EH (cell line): ENCODE measurements at regions not wholly inside any gene's neighbourhood (a gene's known extent, or its start where the extent isn't known, plus 50 kb on each side); places are given as distances from the start of the nearest gene placed in this dataset.
"Not testable (repeated sequence)": the region's sequence is repeated elsewhere in the genome, so short reads cannot be mapped to it uniquely, and the experiment has no call there.

ENCODE experiments used
- DNase-seq: peaks from one replicate; pipeline ENCODE4 v3.0.0-alpha.2; 2015; ENCODE audit warnings: low read depth

GRCh38 chr9:13941714-13942113, 372.2 kb downstream of the NFIB start:
- DNase-seq, result peak; percentile 80

- DNase-seq, result no peak
Measured at GRCh38 chr9:13939701-13940490, 374.0 kb downstream of the NFIB start.

- DNase-seq, result peak; percentile 77
Measured at GRCh38 chr9:13939134-13939533, 374.8 kb downstream of the NFIB start.

GRCh38 chr9:13934416-13934815, 379.5 kb downstream of the NFIB start:
- no peak for DNase-seq

- DNase-seq, result no peak
Measured at GRCh38 chr9:13933268-13933656, 380.7 kb downstream of the NFIB start.

- no peak for DNase-seq
Measured at GRCh38 chr9:13932528-13933267, 381.2 kb downstream of the NFIB start.

- DNase-seq, result no peak
Measured at GRCh38 chr9:13929013-13929412, 384.9 kb downstream of the NFIB start.

GRCh38 chr9:13923381-13923780, 390.6 kb downstream of the NFIB start:
- DNase-seq, result no peak

- no peak for DNase-seq
Measured at GRCh38 chr9:13920557-13920956, 393.4 kb downstream of the NFIB start.

- DNase-seq, result no peak
Measured at GRCh38 chr9:13919401-13919800, 394.5 kb downstream of the NFIB start.

- no peak for DNase-seq
Measured at GRCh38 chr9:13917534-13917933, 396.4 kb downstream of the NFIB start.

- no peak for DNase-seq
Measured at GRCh38 chr9:13915591-13916301, 398.2 kb downstream of the NFIB start.

GRCh38 chr9:13915131-13915530, 398.8 kb downstream of the NFIB start:
- no peak for DNase-seq

GRCh38 chr9:13911473-13911872, 402.5 kb downstream of the NFIB start:
- DNase-seq, result no peak

GRCh38 chr9:13907842-13908241, 406.1 kb downstream of the NFIB start:
- not testable (repeated sequence) for DNase-seq

- DNase-seq, result no peak
Measured at GRCh38 chr9:13904746-13905145, 409.2 kb downstream of the NFIB start.

- no peak for DNase-seq
Measured at GRCh38 chr9:13904311-13904710, 409.6 kb downstream of the NFIB start.

- DNase-seq, result no peak
Measured at GRCh38 chr9:13902286-13903066, 411.5 kb downstream of the NFIB start.

- no peak for DNase-seq
Measured at GRCh38 chr9:13901176-13901575, 412.8 kb downstream of the NFIB start.

GRCh38 chr9:13900449-13900848, 413.5 kb downstream of the NFIB start:
- DNase-seq, result no peak

- no peak for DNase-seq
Measured at GRCh38 chr9:13899924-13900323, 414.0 kb downstream of the NFIB start.

GRCh38 chr9:13898957-13899356, 415.0 kb downstream of the NFIB start:
- DNase-seq, result no peak
